Stimulated activated naive CD4-positive, alpha-beta T cell treated with Interleukin-2 at 50 U/mL for 16 hours (primary cell): ENCODE measurements at regions not wholly inside any gene's neighbourhood (a gene's known extent, or its start where the extent isn't known, plus 50 kb on each side); places are given as distances from the start of the nearest gene placed in this dataset.

ENCODE experiments used
- DNase-seq: peaks from one replicate; lab custom pipeline; 2025; lab: John Stamatoyannopoulos, UW

DNA sequence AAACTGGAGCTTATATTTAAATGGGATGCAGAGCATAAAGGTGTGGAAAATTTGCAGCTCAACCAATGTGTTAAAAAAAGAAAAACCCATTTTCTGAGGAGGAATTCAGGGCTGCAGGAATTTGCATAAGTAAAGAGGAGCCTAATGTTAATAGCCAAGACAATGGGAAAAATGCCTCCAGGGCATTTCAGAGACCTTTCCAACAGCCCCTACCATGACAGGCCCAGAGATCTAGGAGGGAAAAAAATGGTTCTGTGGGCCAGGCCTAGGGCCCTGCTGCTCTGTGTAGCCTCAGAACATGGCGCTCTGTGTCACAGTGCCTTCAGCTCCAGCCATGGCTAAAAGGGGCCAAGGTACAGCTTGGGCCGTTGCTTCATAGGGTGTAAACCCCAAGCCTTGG, 719.7 kb upstream of the ACVR2A start:
- no peak for DNase-seq

GRCh38 chr2:147122944-147123343, 721.9 kb upstream of the ACVR2A start:
- DNase-seq: no peak

DNA sequence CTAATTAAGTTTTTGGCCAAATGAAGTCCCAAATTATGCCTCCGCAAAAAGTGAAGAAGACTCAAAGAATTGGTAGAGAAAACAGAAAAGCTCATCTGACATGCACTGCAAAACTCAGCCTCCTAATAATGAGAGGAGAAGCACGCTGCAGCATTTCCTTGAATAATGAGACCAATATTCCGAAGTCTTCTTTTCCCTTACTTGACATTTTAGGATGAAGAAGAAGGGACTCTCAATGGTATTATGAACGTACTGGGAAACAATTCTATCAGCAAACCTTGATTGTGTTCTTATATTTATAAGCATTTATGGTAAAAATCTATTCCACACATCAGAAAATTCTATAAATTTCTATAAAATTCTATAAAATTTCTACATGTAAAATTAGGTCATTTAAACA, 733.9 kb upstream of the ACVR2A start:
- DNase-seq: no peak

DNA sequence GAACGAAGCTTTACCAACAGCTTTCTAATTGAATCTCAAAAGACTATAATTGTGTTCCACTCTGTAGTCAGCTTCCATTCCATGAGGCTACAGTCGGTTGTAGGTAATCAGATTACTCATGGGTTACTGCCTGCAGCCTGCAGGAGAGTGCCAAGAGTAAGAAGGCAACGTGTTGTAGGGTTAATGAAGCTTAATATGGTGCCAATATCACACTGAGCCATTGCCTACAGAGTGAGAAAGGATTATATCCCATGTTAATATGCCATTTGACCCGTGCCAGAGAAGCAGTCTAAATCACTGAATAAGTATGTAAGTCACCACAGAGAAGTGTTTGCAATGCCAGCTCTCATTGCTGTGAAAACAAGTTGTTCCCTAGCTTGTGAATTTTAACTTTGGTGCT, 734.5 kb upstream of the ACVR2A start:
- DNase-seq: no peak

DNA sequence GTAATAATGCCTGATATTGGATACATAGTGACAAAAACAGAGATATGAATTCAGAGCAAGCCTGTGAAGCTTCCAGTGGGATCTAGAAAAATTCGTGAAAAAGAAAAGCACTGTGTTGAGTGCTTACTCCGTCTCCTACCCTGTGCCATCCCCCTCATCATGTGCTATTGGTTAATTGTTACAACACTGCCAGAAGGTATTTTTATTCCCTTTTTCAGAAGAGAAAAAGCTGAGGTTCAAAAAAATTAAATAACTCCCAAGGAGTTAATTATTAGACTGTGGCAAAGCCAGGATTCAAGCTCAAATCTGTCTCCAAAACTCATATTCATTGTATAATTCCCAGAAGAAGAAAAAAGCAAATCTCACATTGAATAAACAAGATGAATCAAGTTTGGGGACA, 735.5 kb upstream of the ACVR2A start:
- DNase-seq: no peak

DNA sequence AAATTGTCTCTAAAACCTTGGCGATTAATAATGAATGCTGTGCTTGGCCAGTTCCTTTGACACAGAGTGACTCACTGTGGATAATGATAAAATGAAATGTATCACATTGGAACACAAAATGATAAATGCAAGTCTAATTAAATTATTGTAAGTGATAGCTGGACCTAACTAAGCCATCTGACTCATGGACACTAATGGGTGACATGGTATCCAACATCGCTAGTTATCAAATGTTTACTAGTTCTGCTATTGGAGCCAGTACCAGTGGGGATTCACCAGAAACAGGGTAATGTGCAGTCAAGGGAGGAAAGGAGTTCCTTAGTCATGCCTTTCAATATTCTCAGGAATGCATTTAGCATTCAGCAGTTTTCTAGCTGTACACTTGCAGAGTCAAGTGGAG, 736.3 kb upstream of the ACVR2A start:
- no peak for DNase-seq

DNA sequence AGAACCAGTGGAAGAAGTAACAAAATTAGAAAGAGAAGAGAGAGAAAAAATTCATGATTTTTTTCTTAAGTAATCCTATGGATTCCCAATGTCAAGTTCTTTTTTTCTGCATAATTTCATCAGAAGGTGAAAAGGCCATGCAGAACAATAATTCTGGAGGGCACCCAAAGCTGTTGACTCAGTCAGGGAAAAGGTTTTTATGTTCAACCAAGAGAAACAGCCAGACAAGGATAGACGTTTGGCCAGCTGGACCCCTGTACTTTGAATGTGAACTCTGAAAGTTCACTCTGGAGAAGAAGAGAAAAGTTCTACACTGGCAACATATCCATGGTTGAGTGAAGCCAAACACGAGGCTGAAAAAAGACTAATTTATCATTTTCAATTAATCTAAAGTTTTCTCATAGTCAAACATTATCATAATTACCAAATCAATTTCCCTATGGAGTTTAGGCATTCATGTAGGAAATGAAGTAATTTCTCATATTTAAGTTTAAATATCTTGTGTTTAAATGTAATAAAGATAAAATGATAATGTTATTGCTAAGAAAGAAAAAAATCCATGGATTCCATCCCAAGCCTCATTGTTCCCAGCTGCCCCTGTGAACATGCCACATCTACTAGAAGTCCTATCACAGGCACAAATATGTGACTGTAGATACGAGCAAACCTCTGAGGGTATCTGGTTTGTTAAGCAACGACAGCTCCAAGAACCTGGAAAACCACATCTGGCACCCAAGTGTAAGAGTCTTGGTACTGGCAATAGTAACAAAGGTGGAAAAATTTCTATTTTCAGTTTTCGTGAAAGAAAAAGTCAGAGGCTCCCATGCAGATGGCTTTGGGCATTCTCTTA, 742.7 kb upstream of the ACVR2A start:
- DNase-seq: no peak

DNA sequence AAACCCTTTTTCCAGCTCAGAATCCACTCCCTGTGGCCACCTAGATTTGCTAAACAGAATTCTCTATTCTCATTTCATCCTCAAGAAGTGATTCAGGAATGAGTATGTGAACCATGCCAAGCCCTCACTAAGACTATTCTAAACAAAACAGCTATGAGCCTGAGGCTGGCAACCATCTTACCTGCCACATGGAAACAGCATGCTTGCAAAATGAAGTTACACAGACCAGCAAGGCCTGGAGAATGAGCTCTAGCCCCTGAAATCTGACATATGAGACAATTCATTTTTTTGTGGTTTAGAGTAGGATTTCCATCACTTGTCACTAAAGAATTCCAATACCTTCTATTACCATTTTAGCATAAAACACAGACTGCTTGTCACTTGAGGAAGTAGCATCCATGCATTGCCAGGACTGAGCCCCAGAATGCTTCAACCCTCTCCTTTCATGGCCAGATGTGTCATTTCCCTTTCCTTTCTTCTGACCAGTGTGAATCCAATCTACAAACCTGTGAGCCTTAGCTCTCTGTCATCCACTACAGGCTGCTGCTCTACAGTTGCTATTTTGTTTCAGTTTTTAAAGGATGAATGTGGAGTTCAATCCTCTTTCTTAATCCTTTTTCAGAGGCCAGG, 744.3 kb upstream of the ACVR2A start:
- DNase-seq: no peak

DNA sequence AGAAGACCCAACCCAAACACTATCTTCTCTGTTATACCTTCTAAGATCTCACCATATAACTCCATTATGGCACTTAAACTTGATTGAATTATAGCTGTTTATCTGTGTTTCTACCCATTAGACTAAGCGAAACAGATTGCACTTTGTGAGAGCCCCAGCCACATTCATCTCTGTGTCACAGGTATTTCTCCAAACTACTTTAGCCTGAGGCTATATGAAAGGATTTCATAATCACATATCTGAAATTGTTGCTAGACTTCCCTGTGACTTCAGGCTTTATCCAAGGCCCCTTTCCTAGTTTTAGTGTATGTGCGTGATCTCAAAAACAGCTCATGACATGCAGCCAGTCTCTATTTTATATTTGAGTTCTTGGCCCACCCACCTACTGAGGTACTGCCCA, 745.0 kb upstream of the ACVR2A start:
- no peak for DNase-seq

- DNase-seq: no peak
Measured at GRCh38 chr2:147098940-147099339, 745.9 kb upstream of the ACVR2A start.

DNA sequence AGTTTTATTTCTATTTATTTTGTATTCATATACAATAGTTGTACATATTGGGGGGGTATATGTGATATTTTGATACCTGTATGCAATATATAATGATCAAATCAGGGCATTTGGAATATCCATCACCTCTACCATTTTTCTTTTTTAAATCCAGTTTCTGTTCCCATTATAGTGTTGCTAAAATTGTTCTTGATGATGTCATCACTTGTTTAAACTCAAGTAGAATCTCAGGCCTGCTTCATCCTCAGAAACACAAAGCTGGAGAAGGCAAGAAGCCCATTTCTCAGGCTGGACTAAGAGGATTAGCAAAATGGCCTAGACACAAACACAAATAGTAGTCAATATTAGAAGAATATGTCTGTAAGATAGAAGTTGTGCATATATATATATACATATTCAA, 747.1 kb upstream of the ACVR2A start:
- no peak for DNase-seq

GRCh38 chr2:147096671-147097070, 748.2 kb upstream of the ACVR2A start:
- no peak for DNase-seq

DNA sequence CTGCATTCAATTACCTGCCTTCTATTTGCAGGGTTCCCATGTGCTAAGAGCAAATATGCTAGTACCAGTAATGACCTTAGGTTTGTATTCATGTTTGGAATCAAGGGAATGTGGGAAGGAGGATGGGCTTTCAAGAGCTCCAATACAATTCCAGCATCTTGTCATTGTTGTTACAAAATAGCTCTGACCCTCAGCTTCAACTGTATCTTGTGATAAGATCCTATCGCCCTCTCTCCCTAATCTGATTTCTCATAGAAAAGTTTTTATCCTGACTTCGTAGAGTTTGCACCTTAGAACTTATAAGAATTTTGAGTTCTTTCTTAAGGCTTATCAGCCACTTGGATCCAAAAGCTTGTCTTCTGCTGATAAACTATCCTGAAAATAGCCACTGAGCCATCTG, 749.5 kb upstream of the ACVR2A start:
- DNase-seq: no peak

- DNase-seq: no peak
Measured at GRCh38 chr2:147094077-147094476, 750.8 kb upstream of the ACVR2A start.

GRCh38 chr2:147092266-147092665, 752.6 kb upstream of the ACVR2A start:
- no peak for DNase-seq

GRCh38 chr2:147091448-147091847, 753.4 kb upstream of the ACVR2A start:
- DNase-seq: no peak

DNA sequence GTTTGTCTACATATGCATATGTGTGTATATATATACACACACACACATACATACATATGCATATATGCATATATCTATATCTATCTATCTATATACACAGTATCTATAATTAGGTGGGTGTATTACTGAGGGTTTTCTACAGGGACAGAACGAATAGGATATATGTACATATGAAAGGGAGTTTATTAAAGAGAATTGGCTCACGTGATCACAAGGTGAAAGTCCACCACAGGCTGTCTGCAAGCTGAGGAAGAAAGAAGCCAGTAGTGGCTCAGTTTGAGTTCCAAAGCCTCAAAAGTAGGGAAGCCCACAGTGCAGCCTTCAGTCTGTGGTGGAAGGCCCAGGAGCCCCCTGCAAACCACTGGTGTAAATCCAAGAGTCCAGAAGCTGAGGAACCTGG, 756.0 kb upstream of the ACVR2A start:
- DNase-seq: no peak

GRCh38 chr2:147086715-147087114, 758.1 kb upstream of the ACVR2A start:
- DNase-seq: no peak

DNA sequence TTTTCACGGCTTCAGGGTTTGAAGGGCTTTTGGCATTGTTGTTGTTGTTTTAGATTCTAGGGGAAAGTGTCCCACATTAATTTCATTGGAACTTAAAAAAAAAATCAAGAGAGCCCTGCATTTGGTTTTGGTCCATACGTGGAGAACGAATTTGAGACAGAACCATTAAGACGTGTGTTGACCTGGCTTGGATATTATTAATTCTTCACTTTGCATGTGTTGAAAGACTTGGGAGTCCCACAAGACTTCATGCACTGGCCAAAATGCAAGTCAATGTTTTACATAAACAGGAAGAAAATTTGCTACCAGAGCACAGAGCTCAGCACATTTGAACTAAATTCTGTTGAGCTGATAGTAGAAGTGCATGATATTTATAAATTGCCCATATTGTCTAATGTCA, 761.2 kb upstream of the ACVR2A start:
- DNase-seq: no peak

GRCh38 chr2:147082850-147083522, 761.8 kb upstream of the ACVR2A start:
- DNase-seq: peak; percentile 12

DNA sequence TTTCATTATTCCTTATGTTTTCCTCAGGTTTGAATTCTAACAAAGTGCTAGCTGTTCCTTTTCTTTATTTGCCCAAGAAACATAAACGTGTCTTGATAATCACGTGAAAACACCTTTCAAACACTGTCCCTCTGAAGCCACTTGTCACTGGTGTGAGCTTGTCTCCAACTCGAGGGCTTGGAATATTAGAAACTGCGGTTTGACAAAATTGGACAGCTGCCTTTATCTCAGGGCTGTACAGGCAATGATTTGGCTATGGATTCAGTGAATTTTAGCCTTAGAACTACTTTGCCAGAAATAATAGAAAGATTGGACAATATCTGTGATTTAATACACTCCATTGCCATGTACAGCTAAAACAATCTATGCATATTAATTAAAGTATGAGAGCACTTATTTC, 763.0 kb upstream of the ACVR2A start:
- no peak for DNase-seq

DNA sequence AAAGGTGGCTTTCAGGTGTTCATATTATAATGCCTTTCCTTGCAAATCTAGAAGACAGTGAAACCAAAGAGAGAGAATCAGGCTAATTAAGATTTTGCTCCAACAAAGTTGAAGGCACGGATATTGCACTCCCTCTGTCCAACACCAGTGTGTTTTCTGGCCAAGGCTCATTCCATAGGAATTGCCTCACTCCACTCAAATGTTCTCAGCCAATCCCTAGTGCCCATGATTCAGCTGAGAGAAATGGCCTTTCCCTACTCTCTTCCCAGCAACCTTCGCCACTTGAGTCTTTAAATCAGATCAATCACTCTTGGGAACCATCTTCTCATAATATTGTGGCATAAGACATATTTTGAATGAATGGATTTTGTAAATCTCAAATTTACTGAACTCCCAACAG, 768.2 kb upstream of the ACVR2A start:
- DNase-seq: no peak

DNA sequence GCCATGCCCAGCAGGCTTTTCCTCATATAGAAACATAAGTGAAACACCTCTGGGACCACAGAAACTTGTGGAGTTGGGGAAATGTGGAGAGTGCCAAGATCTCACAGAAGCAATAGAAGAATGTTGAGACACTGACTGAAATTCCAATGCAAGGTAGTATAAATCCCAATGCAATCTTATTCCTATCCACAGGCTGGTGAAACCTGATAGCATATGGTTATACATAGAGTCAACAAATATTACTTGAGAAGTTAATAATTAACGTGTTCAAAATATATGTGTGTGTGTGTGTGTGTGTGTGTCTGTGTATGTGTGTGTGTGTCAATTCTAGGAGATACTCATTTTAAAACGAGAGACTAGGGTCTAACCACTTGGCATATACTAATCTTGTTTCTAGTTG, 776.8 kb upstream of the ACVR2A start:
- no peak for DNase-seq
